ENCODE measurements at regions not wholly inside any gene's neighbourhood (a gene's known extent, or its start where the extent isn't known, plus 50 kb on each side); places are given as distances from the start of the nearest gene placed in this dataset.

DNA sequence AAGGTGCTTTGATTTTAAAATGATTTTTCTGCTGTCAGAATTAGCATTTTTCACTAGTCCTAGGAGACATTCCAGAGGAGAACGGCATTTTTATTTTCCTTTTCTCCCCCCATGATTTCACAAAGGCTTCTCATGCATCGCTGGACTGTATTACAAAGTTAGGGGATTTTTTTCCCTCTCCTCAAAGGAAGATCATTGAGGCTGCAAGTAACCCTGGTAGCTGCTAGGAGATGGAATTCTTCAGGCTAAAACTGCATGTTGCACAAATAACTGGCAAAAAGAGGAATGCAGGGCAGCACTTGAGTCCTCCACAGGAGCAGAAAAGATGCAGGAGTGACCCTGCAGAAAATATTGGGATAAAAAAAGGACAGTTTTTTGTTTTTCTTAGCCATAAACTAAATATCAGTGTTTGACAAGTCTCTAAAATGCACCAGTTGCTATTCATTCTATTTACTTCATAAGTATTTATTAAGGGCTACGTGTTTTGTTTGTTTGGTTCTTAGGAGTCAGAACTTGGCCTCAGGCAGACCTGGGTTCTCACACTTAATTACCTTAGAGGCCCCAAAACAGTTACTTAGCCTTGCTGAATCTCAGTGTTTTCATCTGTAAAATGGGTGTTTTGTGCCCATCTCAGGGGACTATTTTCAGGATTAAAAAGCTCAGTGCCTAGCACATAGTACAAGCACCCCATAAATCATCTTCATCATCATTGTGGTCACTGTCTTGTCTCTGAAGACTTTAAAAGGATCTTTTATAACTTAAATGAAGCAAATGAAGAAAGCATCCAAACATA lies 144.5 kb upstream of the ID4 start:
- Mint-ChIP-seq H3K27me3 (peaks cover 40% of the 10 kb centered on the region), H3K27ac (no peak overlapping the region), H3K36me3 (ENCODE audit: low read depth) (no peaks in the 10 kb centered on the region), H3K4me3 (no peak overlapping the region), H3K4me1 (ENCODE audit: low read depth) (no peaks in the 10 kb centered on the region), H3K9me3 (peaks cover 5% of the 10 kb centered on the region)
- DNase-seq, result no peak
- H3K27me3 ChIP-seq (ENCODE audit: control insufficient read depth in 1 of 2, insufficient read depth in 2 of 2, low read length in 2 of 2), result peaks cover 8 to 25% of the 10 kb centered on the region in 2 experiments
- no peaks in the 10 kb centered on the region for H3K36me3 ChIP-seq (ENCODE audit: insufficient read depth, low read length)
- no peak overlapping the region for H3K4me3 ChIP-seq (ENCODE audit: low read length)
- peaks cover 0 to 14% of the 10 kb centered on the region in 2 experiments for H3K9me3 ChIP-seq (ENCODE audit: control insufficient read depth in 1 of 2, insufficient read depth in 1 of 2, low read length in 2 of 2)
- intact Hi-C loops (cut with DNase I, micrococcal nuclease), result no loop called here
- no peak for ATAC-seq (ENCODE audit: poor library complexity)
- ChIA-PET POLR2A (no interaction called here), CTCF (no interaction called here)
- TF ChIP-seq, protein P1, sequence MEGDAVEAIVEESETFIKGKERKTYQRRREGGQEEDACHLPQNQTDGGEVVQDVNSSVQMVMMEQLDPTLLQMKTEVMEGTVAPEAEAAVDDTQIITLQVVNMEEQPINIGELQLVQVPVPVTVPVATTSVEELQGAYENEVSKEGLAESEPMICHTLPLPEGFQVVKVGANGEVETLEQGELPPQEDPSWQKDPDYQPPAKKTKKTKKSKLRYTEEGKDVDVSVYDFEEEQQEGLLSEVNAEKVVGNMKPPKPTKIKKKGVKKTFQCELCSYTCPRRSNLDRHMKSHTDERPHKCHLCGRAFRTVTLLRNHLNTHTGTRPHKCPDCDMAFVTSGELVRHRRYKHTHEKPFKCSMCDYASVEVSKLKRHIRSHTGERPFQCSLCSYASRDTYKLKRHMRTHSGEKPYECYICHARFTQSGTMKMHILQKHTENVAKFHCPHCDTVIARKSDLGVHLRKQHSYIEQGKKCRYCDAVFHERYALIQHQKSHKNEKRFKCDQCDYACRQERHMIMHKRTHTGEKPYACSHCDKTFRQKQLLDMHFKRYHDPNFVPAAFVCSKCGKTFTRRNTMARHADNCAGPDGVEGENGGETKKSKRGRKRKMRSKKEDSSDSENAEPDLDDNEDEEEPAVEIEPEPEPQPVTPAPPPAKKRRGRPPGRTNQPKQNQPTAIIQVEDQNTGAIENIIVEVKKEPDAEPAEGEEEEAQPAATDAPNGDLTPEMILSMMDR (IDR thresholded peaks at IDR 0.05), result no peak
- H3K27ac ChIP-seq (ENCODE audit: low read depth in 1 of 2, low read length in 2 of 2), result no peak overlapping the region
- H3K4me1 ChIP-seq (ENCODE audit: insufficient read depth, low read length), result no peaks in the 10 kb centered on the region

DNA sequence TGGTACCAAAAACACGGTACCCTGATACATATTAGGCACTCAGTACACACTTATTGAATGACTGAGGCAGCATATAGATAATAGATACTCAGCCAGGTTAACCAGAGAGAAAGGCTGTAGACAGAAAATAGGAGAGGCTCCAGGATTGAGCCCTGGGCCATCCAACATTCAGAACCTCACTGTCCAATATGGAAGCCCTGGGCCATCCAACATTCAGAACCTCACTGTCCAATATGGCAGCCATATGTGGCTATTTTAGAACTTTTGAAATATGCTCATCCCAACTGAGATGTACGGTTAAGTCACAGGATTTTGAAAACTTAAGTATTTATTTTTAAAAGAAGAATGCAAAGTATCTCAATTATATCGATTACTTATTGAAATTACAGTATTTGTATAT lies 142.5 kb upstream of the ID4 start:
- no peaks in the 10 kb centered on the region for H3K36me3 Mint-ChIP-seq (ENCODE audit: low read depth)
- ChIA-PET CTCF (no interaction called here), POLR2A (no interaction called here)
- no peak overlapping the region for H3K27ac Mint-ChIP-seq
- ATAC-seq (ENCODE audit: poor library complexity), result no peak
- H3K9me3 ChIP-seq (ENCODE audit: control insufficient read depth in 1 of 2, insufficient read depth in 1 of 2, low read length in 2 of 2), result peaks cover 0 to 5% of the 10 kb centered on the region in 2 experiments
- H3K27me3 Mint-ChIP-seq, result peaks cover 39% of the 10 kb centered on the region
- TF ChIP-seq, protein P1 (IDR thresholded peaks at IDR 0.05), result no peak
- no peak for DNase-seq
- H3K4me1 ChIP-seq (ENCODE audit: insufficient read depth, low read length), result no peaks in the 10 kb centered on the region
- no peak overlapping the region for H3K4me3 Mint-ChIP-seq
- H3K9me3 Mint-ChIP-seq, result peaks cover 6% of the 10 kb centered on the region
- H3K36me3 ChIP-seq (ENCODE audit: insufficient read depth, low read length), result no peaks in the 10 kb centered on the region
- no peak overlapping the region for H3K4me3 ChIP-seq (ENCODE audit: low read length)
- H3K4me1 Mint-ChIP-seq (ENCODE audit: low read depth), result no peaks in the 10 kb centered on the region
- H3K27ac ChIP-seq (ENCODE audit: low read depth in 1 of 2, low read length in 2 of 2), result no peak overlapping the region
- peaks cover 8 to 25% of the 10 kb centered on the region in 2 experiments for H3K27me3 ChIP-seq (ENCODE audit: control insufficient read depth in 1 of 2, insufficient read depth in 2 of 2, low read length in 2 of 2)
- intact Hi-C loops (cut with DNase I, micrococcal nuclease), result no loop called here

DNA sequence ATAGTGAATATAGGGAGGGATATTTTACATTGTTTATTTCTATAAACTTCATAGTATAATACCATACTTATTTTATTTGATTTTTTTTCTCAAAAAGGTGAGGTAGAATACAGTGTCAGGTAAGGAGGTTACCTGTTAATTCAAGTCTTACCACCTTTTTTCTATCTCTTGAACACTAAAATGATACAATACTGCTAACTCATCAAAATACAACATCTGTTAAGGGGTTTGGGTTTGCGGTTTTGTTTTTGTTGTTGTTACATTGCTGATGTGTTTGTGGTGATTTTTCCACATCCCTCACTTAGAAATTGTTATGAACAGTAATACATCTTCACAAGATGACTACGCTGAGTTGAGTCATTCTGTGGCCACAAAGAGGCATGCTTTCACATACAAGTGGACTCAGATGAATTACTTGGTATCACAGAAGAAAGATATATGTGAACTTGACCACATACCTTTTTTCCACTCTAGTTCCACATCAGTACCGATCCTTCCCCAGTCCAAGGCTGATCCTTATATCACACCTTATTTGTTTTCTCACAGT lies 139.4 kb upstream of the ID4 start:
- no peaks in the 10 kb centered on the region for H3K4me1 ChIP-seq (ENCODE audit: insufficient read depth, low read length)
- H3K4me3 Mint-ChIP-seq, result no peak overlapping the region
- peaks cover 2% of the 10 kb centered on the region in 2 experiments for H3K27me3 ChIP-seq (ENCODE audit: control insufficient read depth in 1 of 2, insufficient read depth in 2 of 2, low read length in 2 of 2)
- H3K4me3 ChIP-seq (ENCODE audit: low read length), result no peak overlapping the region
- H3K27ac Mint-ChIP-seq, result no peak overlapping the region
- no peak overlapping the region for H3K27ac ChIP-seq (ENCODE audit: low read depth in 1 of 2, low read length in 2 of 2)
- H3K27me3 Mint-ChIP-seq, result peaks cover 14% of the 10 kb centered on the region
- H3K4me1 Mint-ChIP-seq (ENCODE audit: low read depth), result no peaks in the 10 kb centered on the region
- no peaks in the 10 kb centered on the region for H3K9me3 ChIP-seq (ENCODE audit: control insufficient read depth in 1 of 2, insufficient read depth in 1 of 2, low read length in 2 of 2)
- H3K36me3 ChIP-seq (ENCODE audit: insufficient read depth, low read length), result no peaks in the 10 kb centered on the region
- TF ChIP-seq, protein P1 (IDR thresholded peaks at IDR 0.05), result no peak
- DNase-seq (no peak), ATAC-seq (ENCODE audit: poor library complexity) (no peak)
- ChIA-PET CTCF (no interaction called here), POLR2A (no interaction called here)
- H3K9me3 Mint-ChIP-seq, result peaks cover 10% of the 10 kb centered on the region
- intact Hi-C loops (cut with DNase I, micrococcal nuclease), result no loop called here
- H3K36me3 Mint-ChIP-seq (ENCODE audit: low read depth), result no peaks in the 10 kb centered on the region

All from CD4-positive, alpha-beta T cell (primary cell).